ENCODE measurements at regions not wholly inside any gene's neighbourhood (a gene's known extent, or its start where the extent isn't known, plus 50 kb on each side); places are given as distances from the start of the nearest gene placed in this dataset.

DNA sequence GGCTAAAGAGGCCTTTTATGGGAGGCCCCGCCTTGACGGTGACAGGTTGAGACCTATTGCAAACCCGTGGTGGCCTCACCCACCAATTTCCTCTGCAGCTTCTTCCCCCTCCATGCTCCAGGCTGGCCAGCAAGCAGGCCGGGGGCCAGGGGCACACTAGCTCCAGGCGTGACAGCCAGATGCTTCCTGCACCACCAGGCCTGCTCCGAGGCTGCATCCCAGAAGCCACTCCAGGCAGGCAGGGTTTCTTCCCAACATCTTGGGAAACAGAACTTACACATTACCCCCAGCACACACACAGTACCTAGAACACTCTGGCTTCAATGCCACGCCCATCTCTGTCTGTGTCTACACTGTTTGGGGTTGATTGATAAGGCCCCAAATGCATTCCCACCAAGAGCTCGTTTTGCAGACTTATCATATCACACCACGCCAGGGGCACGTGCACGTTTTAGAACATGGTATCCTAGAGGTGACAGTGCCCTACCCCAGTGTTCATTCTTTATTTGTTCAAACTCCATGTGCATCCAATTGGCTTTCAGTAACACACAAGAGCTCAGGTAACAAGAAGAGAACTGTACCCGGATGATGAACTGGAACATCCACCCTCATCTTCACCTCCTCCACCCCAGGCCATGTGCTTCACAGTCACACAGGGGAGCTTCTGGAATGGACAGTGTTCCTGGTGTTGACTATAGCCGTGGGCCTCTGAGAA lies 221.4 kb upstream of the RREB1 start:
- no peak for DNase-seq (ENCODE audit: low read depth, low spot score)

DNA sequence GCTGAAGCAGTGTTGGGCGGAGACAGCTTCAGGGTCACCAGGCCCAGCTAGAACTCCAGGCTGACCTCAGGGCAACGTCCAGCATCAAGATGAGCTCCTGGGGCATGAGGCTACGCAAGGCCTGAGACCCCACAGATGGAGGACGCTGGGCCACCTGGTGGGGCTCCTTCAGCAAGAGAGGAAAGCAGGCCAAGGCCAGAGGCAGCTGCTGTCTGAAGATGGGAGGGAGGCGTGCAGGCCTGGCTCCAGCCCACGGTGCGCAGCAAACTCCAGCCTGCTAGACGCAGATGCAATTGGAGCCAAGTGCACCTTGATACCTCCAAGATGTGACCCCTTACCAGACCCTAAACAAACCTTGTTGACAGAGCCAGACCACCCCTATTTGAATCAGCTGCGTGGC lies 220.9 kb upstream of the RREB1 start:
- DNase-seq (ENCODE audit: low read depth, low spot score): no peak

DNA sequence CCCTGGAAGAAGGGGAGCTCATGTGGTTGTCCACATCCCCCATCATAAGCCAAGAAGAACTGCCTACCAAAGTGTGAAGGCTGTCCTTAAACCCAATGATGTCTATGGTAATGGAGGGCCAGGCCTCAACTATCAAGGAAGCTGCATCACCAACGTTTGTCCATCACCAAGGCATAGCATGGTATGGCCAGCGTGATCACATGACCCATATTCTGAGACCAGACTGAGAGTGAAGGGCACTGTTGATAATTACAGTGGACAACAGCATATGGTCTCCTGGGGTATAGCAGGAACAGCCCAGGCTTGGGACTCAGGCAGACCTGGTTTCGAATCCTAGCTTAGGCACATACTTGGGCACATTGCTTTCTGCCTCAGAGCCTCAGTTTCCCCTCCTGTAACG lies 218.2 kb upstream of the RREB1 start:
- no peak for DNase-seq (ENCODE audit: low read depth, low spot score)

DNA sequence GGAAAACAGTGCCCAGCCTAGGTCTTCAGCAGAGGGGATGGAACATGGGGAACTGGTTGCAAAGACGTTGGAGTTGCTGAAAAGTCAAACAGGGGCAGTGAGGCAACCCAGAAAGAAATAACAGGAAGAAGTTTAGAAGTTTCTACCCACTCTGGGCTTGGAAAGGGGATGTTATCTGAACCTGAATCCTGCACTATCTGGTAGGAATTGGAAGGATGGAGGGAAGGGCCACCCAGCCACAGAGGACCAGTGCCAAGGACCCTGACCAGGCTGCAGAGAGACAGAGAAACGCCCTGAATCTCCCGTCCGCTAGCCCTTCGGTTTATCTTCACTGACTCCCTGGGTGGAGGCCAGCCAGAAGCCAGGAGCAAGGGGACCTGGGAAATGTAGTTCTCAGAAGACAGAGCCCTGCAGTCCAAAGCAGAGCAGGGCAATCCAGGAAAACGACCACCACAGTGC lies 217.3 kb upstream of the RREB1 start:
- DNase-seq (ENCODE audit: low read depth, low spot score): no peak

DNA sequence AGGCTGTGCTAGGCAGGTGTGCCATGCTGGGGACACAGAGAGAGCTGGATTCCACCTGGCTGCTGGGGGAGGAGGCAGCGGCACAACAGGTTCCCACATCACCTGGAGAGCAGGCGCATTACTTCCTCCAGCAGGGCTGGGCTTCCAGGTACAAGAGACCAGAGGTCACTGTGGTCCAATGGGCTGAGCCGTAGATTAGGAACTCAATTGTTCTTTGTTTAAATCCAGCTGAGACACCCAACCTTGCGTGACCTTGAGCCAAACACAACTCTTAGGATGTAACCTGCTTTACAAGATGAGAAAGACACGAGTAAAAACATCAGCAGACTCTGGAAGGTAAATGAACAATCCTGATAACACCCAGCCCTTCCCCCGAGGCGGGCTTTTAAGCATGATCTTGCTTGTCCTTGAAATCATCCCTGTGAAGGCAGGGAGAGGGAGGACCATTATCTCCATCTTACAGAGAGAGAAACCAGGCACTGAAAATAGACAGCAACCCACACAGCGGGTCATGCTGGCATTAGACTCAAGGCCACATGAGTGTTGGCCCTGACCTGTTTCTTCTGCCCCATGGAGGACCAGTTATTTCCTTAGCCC lies 216.5 kb upstream of the RREB1 start:
- DNase-seq (ENCODE audit: low read depth, low spot score): no peak

DNA sequence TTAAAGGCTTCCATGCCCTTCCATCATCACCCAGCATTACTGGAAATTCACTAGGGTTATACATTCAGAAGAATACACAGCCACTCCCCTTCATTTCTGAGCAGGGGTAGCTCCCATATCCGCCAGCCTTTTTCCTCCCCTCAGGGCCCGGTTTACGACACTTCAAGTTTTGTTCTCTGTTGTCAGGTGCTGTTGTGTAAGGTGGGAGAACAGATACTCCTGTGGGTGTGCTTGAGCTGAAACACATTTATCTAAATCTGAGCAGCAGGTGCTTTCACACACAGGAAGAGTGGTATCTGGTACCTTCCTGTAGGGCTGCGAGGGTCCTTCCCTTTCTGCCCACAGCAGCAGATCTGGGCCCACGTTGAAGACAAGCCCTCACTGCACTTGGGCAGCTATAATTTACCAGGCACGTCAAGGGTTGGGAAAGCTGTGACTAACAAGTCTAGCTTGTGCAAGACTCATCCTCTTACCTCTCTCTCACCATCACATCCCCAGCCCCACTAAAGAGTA lies 215.8 kb upstream of the RREB1 start:
- DNase-seq (ENCODE audit: low read depth, low spot score): no peak

DNA sequence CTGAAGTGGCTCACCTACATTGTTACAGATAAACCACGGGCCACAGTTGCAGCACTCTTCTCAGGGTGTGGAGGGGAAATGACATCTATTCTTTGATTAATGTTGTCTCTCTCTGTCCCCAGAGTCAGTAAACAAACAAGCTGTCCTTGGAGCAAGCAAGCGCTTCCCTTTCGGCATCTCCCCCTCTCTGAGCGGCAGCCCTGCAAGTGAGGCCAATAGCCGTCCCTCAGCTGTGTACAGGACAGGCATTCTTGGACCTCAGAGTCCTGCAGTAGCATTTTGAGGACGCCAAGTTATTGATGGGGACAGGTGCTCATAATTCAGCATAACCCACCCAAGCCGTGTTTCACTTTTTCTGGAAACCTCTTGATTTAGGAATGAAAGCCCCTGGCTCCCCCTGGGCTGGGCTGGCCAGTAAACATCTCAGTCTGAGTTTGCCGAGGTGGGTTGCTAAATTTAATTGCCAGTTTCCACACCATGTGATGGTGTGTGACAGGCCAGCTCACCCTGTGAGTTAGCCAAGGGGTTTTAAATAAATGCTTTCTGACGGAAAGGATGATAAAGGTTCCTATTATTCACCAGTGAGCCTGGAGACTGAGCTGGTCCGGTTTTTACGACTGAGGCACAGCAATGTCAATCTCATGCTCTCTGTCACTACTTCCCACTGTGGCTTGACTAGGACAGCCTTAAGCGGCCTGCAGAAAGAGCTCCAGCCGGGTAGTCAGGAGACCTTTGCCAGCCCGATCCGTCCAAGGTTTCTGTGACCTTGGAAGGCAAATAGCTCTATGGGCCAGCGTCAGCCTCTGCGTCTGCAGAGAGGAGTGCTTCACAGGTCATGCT lies 214.8 kb upstream of the RREB1 start:
- DNase-seq (ENCODE audit: low read depth, low spot score): no peak

DNA sequence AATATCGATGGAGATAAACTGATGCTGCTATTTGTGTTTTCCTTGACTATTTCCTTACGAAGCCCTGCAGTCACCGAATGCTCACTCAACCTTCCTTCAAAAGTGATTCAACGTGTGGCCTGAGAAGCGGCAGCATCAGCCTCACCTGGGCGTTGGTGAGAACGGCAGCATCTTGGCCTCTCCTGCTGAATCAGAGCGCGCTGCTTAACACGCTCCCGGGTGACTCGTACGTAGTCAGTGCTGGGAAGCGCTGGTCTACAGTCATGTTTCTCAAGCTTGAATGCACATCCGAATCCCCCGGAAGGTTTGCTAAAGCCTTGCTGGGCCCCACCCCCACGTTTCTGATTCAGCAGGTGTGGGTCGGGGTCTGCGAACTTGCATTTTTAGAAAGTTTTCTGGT lies 214.1 kb upstream of the RREB1 start:
- no peak for DNase-seq (ENCODE audit: low read depth, low spot score)

DNA sequence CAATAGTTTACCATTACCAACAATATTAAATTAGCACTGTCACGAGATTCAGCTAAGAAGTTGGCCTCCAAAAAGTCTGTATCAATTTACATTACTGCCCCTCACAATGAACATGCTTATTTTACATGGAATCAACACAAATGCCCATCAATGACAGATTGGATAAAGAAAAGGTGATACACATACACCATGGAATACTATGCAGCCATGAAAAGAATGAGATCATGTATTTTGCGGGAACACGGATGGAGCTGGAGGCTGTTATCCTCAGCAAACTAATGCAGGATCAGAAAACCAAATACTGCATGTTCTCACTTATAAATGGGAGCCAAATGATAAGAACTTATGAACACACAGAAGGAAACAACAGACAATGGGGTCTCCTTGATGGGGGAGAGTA lies 211.8 kb upstream of the RREB1 start:
- DNase-seq (ENCODE audit: low read depth, low spot score): no peak

DNA sequence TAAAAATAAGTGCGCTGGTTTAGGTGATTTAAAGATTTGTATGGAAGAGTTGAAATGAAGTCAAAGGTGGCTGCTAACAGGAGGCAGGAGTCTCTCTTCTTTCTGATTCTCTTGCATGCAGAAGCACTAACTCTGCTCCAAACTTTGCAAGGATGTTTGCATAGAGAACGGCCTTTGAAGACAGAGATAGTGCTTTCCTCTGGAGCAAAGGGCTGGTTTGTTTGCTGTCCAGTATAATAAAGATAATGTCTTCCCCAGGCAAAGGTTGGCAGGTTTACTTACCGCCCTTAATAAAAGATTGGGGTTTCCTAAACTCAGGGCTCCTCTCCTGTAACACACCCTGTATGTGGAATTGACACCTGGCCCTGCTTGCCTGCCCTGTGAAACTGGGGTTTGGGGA lies 210.6 kb upstream of the RREB1 start:
- no peak for DNase-seq (ENCODE audit: low read depth, low spot score)

DNA sequence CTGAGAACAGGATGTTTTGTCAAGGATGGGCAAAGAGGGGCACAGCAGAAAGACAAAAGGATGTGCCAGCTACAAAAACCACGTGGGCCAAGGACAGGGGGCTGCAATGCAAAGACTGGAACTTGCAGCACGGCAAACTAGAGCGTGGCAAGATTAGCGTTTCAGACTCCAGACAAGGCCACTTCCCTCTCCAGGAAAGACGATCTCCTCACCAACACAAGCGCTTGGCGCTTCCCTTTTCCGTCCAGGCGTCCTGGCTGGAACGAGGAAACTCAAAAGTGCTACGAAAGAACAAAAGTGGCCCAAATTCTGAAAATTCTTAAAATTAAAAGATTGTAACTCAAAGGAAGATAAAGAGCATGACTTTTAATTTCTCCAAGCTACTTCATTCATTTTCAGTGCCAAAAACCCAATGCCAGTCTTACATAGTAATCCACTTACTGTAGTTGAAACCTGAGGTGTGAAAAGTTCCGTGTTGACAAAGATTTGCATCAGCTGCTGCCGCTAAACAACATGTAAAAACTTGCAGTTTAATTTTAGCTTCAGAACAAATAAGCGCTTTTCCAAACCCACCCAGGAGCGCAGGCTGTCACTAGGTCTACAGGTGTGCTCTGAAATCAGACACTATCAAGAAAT lies 207.1 kb upstream of the RREB1 start:
- no peak for DNase-seq (ENCODE audit: low read depth, low spot score)

DNA sequence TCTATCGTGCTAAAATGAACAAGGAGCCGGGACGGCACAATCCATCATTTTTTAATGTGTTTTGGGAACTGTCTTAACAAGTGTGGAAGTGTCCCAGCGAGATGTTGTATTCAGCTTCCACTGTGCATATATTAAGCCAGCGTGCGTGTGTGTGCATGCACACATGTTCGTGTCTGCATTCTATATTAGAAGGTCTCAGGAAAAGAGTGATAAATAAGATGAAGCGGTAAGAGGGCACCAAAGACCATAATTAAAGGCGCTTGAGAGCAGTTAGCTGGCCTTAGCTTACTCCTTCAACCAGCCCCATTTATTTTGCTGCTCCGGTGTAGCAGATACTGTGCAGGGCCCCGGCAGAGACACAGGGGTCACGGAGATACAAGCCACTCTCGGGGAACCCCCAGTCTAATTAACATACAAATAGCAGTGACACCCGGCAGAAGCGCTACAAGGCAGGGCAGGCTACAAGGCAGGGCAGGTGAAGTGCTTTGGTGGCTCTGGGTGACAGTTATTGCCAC lies 206.5 kb upstream of the RREB1 start:
- no peak for DNase-seq (ENCODE audit: low read depth, low spot score)

DNA sequence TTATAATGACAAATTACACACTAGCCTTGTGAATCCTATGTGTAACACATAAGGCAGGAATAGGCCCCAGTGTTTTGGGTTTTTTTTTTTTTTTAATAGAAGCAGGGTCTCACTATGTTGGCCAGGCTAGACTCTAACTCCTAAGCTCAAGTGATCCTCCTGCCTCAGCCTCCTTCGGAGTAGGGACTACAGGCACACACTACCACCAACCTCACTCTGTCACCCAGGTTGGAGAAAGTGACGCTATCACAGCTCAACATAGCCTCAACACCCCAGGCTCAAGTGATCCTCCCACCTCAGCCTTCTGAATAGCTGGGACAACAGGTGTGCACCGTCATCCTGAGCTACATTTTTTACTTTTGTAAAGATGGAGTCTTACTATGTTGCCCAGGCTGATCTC lies 205.8 kb upstream of the RREB1 start:
- DNase-seq (ENCODE audit: low read depth, low spot score): no peak

DNA sequence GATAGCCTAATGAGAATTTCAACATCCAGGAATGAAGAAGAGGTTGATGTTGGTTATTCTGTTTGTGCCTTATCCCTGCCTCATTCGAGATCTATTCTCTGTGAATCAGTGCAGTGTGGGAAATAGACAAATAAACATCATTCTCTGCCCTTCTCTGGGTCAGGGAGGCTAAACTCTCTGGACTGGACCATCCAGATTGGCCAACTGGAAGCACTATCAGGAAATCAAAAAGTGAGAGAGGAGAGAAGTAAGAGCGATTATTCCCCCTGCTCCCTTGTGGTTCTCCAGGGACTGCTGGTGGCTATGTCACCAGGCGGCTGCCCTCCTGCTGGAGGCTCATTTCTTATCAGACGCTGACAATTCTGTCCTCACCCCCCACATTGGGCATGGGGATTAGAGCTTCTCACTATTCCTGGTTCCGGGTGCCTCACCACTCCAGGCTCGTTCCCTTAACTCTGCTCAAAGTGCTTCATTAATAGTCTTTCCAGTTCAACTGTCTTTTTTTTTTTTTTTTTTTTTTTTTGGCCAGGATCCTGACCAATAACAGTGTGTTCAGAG lies 201.7 kb upstream of the RREB1 start:
- no peak for DNase-seq (ENCODE audit: low read depth, low spot score)

DNA sequence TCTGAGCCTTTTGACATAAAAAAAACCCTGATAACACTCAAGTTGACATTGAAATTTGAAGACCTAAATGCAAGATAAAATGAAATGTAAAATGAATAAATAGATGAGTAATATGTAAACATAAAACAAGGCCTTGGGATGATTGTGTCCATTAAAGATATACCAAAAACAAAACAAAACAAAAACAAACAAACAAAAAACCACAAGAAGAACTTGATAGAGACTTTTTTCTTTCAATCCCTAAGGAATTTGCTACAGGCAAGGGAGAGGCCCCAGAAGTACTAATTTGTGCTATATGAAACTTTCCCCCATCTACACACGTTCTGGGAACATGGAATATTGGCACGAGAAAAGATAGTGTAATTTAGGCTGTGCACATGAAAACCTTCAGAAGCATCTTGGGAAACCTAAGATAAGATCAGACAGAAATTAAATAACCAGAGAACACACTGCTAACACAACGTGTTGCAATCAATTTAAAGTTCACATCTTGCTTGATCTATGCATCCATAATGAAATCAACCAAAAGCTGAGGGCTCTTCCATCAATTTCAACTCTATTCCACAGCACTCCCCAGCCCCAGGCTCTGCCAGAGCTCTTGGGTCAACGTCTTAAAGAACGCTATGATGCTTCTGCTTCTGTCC lies 201.1 kb upstream of the RREB1 start:
- no peak for DNase-seq (ENCODE audit: low read depth, low spot score)

DNA sequence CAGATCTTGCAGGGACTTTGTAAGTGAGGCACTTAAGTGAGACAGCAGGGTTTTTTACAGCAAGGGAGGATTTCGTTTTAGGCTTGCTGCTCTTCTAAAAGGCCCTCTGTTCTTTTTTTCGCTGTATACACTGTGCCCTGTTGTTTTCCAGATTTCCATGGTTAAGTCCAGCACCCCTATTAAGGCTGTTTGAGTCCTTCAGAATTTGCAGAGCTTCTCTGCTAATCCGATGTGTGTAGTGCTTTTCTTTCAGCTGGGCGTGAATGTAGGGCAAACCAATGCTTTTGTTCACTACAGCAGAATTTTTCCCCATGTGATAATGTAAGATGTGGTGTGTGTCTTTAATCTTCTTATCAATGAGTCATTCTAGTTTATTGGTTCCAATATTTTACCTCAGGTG lies 200.5 kb upstream of the RREB1 start:
- no peak for DNase-seq (ENCODE audit: low read depth, low spot score)

DNA sequence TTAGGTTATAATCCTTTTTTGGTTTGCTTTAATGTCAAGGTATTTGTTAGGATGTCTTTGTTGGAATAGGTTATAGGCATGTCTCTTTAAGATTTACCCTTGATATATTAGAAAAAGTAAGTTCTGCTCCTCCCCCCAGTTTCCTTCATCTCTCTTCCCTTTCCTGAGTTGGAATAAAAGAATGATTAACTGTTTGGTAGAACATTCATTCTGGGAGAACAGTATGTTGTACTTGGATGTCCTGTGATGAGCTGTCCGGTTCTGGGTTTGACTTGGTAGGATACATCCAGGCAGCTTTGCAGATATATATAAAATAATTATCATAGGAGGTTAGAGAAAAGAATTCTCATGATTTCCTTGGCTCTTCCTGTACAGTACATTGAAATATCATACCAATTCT lies 199.6 kb upstream of the RREB1 start:
- DNase-seq (ENCODE audit: low read depth, low spot score): no peak

DNA sequence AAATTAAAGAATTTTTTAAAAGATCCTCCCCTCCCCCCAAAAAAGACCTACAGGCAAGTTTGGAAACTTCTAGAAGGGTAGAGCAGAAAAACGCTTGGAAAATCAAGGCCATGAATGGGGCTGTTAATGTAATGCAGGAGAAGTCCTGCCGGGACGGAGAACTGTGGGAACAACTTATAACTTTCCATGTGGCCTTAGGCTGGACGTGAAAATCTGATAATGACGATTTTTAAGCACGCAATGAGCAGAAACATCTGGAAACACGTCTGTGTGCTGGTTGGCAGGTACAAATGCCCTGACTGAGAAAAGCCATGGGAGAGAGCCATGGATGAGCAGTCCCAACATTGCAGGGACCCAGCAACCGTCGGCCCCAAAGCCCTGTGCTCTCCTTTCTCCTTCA lies 198.7 kb upstream of the RREB1 start:
- no peak for DNase-seq (ENCODE audit: low read depth, low spot score)

DNA sequence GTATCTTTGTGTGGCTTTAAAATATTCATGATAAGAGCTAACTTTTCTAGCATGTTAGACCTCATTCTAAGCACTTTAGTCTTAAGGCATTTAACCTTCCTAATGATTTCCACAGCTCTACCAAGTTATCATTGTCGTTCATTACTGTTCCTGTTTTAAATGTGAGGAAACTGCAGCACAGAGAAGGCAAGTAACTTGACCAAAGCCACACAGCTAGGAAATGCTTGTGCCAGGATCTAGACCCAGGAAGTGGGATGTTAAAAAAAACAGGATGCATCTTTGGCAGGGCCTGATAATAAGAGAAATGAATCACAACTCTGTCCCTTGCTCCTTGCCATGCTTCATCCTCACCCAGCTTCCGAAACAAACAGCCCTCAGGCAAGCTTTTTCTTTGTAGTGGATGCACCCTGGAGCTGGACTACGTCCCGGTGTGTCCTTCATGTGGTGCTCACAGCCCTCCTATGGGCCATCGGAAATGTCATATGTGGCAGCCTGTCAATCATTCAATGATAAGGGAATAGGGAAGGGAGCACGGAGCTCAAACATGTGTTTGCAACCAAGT lies 196.9 kb upstream of the RREB1 start:
- no peak for DNase-seq (ENCODE audit: low read depth, low spot score)

DNA sequence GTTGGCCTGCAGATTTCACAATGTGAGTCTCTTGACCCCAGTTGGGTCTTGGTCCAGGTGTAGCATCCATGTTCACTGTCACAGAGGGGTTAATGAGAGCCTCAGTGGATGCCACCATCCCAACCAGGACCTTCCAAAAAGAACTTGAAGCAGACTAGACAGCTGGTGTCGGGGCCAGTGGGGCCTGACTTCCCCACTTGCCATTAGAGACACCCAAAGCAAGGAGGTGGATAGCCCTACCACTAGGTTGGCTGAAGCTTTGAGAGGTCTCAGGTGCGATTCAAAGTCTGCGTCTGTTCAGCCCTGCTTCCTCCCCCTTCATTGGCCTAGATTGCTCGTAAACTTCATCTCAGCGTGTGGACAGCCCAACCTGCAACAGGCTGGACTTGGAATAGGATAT lies 196.4 kb upstream of the RREB1 start:
- no peak for DNase-seq (ENCODE audit: low read depth, low spot score)
